ENCODE measurements at regions not wholly inside any gene's neighbourhood (a gene's known extent, or its start where the extent isn't known, plus 50 kb on each side); places are given as distances from the start of the nearest gene placed in this dataset.

GRCh38 chr7:125551008-125551407, 621.4 kb upstream of the POT1 start:
- 12% methylated on average over 5 of the region's 5 CpGs for WGBS (ENCODE audit: insufficient coverage, low coverage, missing lambda C conversion rate)
- no peaks in the 10 kb centered on the region for H3K9me3 ChIP-seq (replicated peaks; ENCODE audit: control insufficient read depth, insufficient read depth, low read depth, low read length)
- H3K9me1 ChIP-seq (ENCODE audit: control insufficient read depth, insufficient read depth, low read length) = no peaks in the 10 kb centered on the region
- DNase-seq (ENCODE audit: extremely low read depth in 1 of 4, low spot score in 3 of 4) (no peak), FAIRE-seq (no peak), ATAC-seq (no peak)
- in situ Hi-C loops (cut with MboI) (no loop called here), intact Hi-C loops (cut with micrococcal nuclease) (no loop called here)
- H3K4me2 ChIP-seq (ENCODE audit: insufficient read depth, low read length) = no peak overlapping the region
- no peak overlapping the region for H3K4me3 ChIP-seq
- H4K20me1 ChIP-seq (replicated peaks; ENCODE audit: control insufficient read depth, insufficient read depth, low read length) = no peaks in the 10 kb centered on the region
- no peaks in the 10 kb centered on the region for H3K36me3 ChIP-seq (ENCODE audit: control insufficient read depth, insufficient read depth, low read length)
- ChIA-PET POLR2A (no interaction called here), CTCF (ENCODE audit: low intra/inter-chr PET ratio) (no interaction called here)
- no peak overlapping the region for H2AFZ ChIP-seq (ENCODE audit: low read depth, low read length)
- H3K27me3 ChIP-seq (ENCODE audit: control insufficient read depth in 2 of 2, insufficient read depth in 2 of 2, low read length in 2 of 2) = no peaks in the 10 kb centered on the region
- no peak overlapping the region for H3K27ac ChIP-seq (ENCODE audit: extremely low read depth, low read depth, low read length)
- no peaks in the 10 kb centered on the region for H3K79me2 ChIP-seq (ENCODE audit: control insufficient read depth, insufficient read depth, low read length)
- no peaks in the 10 kb centered on the region for H3K4me1 ChIP-seq (replicated peaks in 1 of 2; ENCODE audit: control insufficient read depth in 2 of 2, insufficient read depth in 2 of 2, low read length in 2 of 2)
- no peak overlapping the region for H3K9ac ChIP-seq (ENCODE audit: insufficient read depth in 1 of 2, low read depth in 2 of 2, low read length in 2 of 2)
- no TSS peak for BruUV-seq (replicated peaks)
- TF ChIP-seq ZNF518B (CRISPR knock-in tag; IDR thresholded peaks at IDR 0.05) = no peak
- TF ChIP-seq ELF2 (CRISPR knock-in tag; IDR thresholded peaks at IDR 0.05) = no peak
- no peak for TF ChIP-seq DIDO1 (tag; IDR thresholded peaks at IDR 0.05; ENCODE audit: low read depth)
- no peak for TF ChIP-seq L3MBTL2 (IDR thresholded peaks at IDR 0.05)
- TF ChIP-seq HOXB6 (CRISPR knock-in tag; IDR thresholded peaks at IDR 0.05; ENCODE audit: borderline replicate concordance) = no peak
- no peak for TF ChIP-seq ZNF318 (IDR thresholded peaks at IDR 0.05; ENCODE audit: borderline replicate concordance in 1 of 2, low read depth in 1 of 2)
- TF ChIP-seq MNT (conservative IDR thresholded peaks at IDR 0.05) = no peak
- no peak for TF ChIP-seq SMAD2 (IDR thresholded peaks at IDR 0.05; ENCODE audit: low read depth, low read length)
- no peak for TF ChIP-seq MCM2 (IDR thresholded peaks at IDR 0.05; ENCODE audit: low read depth)
